Panc1 (cell line): ENCODE measurements at regions not wholly inside any gene's neighbourhood (a gene's known extent, or its start where the extent isn't known, plus 50 kb on each side); places are given as distances from the start of the nearest gene placed in this dataset.

ENCODE experiments used
- POLR2AphosphoS5 ChIP-seq: IDR thresholded peaks from 2 replicates; pipeline ENCODE4 v1.6.1; 2012; ENCODE audit warnings: mild to moderate bottlenecking, low read depth, low read length, moderate library complexity
- TF ChIP-seq, protein P1 (sequence below): fragments of 450-650 bp; IDR thresholded peaks from 2 replicates; pipeline ENCODE4 v1.5.1; 2017; ENCODE audit warnings: mild to moderate bottlenecking
- TF ChIP-seq, protein P2 (sequence below), 2 experiments: IDR thresholded peaks; 2 replicates each; pipeline ENCODE4 v1.6.1; 2011 to 2012; ENCODE audit warnings: low read depth in 2 of 2, control low read depth in 1 of 2, low read length in 1 of 2, mild to moderate bottlenecking in 1 of 2, moderate library complexity in 1 of 2; ENCODE audit not compliant: insufficient read depth in 1 of 2

DNA sequence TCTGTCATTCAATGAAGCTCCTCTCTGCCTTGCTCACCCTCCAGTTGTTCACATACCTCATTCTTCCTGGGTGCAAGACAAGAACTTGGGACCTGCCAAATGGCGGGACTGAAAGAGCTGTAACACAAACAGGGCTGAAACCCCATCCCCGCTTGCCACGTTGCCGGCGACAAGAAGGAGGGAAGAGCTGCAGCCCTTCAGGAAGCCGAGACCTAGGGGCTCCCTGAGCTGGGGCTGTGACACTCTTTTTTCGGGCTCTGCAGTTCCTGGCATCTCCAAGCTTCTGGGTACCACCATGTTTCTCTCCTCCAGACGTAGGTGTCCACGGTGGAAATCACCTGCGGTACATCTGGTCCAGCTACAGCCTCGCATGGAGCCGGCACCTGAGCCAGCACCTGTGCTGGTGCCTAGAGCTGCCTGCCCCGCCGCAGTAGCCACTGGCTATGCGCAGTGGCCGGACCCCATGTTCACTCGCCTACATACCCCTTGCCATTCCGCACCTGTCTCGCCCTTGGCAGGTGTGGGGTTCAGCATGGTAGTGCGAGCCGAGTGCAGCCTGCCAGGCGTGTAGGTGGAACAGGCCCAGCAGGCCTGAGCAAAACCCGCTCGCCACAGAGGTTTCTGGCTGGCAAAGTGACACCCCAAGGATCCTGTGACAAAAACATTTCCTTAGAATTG, 367.0 kb upstream of the NEGR1 start:
- TF ChIP-seq, protein P1, sequence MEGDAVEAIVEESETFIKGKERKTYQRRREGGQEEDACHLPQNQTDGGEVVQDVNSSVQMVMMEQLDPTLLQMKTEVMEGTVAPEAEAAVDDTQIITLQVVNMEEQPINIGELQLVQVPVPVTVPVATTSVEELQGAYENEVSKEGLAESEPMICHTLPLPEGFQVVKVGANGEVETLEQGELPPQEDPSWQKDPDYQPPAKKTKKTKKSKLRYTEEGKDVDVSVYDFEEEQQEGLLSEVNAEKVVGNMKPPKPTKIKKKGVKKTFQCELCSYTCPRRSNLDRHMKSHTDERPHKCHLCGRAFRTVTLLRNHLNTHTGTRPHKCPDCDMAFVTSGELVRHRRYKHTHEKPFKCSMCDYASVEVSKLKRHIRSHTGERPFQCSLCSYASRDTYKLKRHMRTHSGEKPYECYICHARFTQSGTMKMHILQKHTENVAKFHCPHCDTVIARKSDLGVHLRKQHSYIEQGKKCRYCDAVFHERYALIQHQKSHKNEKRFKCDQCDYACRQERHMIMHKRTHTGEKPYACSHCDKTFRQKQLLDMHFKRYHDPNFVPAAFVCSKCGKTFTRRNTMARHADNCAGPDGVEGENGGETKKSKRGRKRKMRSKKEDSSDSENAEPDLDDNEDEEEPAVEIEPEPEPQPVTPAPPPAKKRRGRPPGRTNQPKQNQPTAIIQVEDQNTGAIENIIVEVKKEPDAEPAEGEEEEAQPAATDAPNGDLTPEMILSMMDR, result no peak
- TF ChIP-seq POLR2AphosphoS5, result no peak
- TF ChIP-seq, protein P2, sequence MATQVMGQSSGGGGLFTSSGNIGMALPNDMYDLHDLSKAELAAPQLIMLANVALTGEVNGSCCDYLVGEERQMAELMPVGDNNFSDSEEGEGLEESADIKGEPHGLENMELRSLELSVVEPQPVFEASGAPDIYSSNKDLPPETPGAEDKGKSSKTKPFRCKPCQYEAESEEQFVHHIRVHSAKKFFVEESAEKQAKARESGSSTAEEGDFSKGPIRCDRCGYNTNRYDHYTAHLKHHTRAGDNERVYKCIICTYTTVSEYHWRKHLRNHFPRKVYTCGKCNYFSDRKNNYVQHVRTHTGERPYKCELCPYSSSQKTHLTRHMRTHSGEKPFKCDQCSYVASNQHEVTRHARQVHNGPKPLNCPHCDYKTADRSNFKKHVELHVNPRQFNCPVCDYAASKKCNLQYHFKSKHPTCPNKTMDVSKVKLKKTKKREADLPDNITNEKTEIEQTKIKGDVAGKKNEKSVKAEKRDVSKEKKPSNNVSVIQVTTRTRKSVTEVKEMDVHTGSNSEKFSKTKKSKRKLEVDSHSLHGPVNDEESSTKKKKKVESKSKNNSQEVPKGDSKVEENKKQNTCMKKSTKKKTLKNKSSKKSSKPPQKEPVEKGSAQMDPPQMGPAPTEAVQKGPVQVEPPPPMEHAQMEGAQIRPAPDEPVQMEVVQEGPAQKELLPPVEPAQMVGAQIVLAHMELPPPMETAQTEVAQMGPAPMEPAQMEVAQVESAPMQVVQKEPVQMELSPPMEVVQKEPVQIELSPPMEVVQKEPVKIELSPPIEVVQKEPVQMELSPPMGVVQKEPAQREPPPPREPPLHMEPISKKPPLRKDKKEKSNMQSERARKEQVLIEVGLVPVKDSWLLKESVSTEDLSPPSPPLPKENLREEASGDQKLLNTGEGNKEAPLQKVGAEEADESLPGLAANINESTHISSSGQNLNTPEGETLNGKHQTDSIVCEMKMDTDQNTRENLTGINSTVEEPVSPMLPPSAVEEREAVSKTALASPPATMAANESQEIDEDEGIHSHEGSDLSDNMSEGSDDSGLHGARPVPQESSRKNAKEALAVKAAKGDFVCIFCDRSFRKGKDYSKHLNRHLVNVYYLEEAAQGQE (IDR thresholded peaks at IDR 0.05; ENCODE audit: insufficient read depth in 1 of 2, low read depth in 2 of 2, low read length in 1 of 2), result no peak
